GM12892 (cell line): ENCODE measurements at regions not wholly inside any gene's neighbourhood (a gene's known extent, or its start where the extent isn't known, plus 50 kb on each side); places are given as distances from the start of the nearest gene placed in this dataset.

Experiments used
- POLR2A ChIP-seq: IDR thresholded peaks from 2 replicates; pipeline ENCODE4 v1.6.1; 2011; ENCODE audit warnings: low read depth, low read length, control low read depth
- POLR2AphosphoS5 ChIP-seq: IDR thresholded peaks from 2 replicates; pipeline ENCODE4 v1.6.1; 2011; ENCODE audit warnings: low read depth, low read length, control low read depth
- TAF1 ChIP-seq: IDR thresholded peaks from 2 replicates; pipeline ENCODE4 v1.6.1; 2011; ENCODE audit warnings: low read depth, mild to moderate bottlenecking, control low read depth, low read length, borderline replicate concordance

- TF ChIP-seq POLR2A = no peak
- TF ChIP-seq TAF1 = no peak
- no peak for TF ChIP-seq POLR2AphosphoS5
Observed at GRCh38 chr18:45335282-45336043, 279.8 kb upstream of the SLC14A2 start.
